BJ (cell line): ENCODE measurements at regions not wholly inside any gene's neighbourhood (a gene's known extent, or its start where the extent isn't known, plus 50 kb on each side); places are given as distances from the start of the nearest gene placed in this dataset.

Source experiments
- CTCF ChIA-PET: fragments of 350-600 bp; formaldehyde crosslinking; extraction: SDS; loops from one replicate; lab custom pipeline; 2021; ENCODE audit warnings: antibody characterized with exemption, inconsistent platforms; lab: Yijun Ruan, JAX
- POLR2A ChIA-PET: fragments of 300-600 bp; sonication (Branson Sonifier 250); formaldehyde crosslinking; extraction: SDS; loops from one replicate; lab custom pipeline; 2021; ENCODE audit warnings: antibody characterized with exemption; lab: Charles Lee
- DNase-seq: peaks from one replicate; pipeline ENCODE4 v3.0.0-alpha.2; 2011; ENCODE audit warnings: low read depth
- H3K27me3 ChIP-seq: 2 replicates; pipeline ENCODE4 v1.6.0; 2011; ENCODE audit warnings: low read length; ENCODE audit not compliant: control insufficient read depth, insufficient read depth
- H3K36me3 ChIP-seq: 2 replicates; pipeline ENCODE4 v1.5.1; 2011; ENCODE audit warnings: low read length; ENCODE audit not compliant: control insufficient read depth, insufficient read depth
- H3K4me3 ChIP-seq: 2 replicates; pipeline ENCODE4 v1.5.1; 2011; ENCODE audit warnings: low read depth, mild to moderate bottlenecking, control low read depth, low read length
- CTCF ChIP-seq: IDR thresholded peaks from 2 replicates; pipeline ENCODE4 v1.5.1; 2011; ENCODE audit warnings: low read depth, mild to moderate bottlenecking, control low read depth, inconsistent platforms, low read length, moderate library complexity; ENCODE audit not compliant: insufficient read depth

- no peak overlapping the region for H3K4me3 ChIP-seq
- CTCF ChIA-PET, result interaction anchor here (0.6 kb wide), 1 partner anchor 36 kb away, joined by 3 read pairs; no protein-coding TSS in a partner anchor
- POLR2A ChIA-PET, result no interaction called here
- DNase-seq, result no peak
- no peaks in the 10 kb centered on the region for H3K36me3 ChIP-seq
- no peak for TF ChIP-seq CTCF
- H3K27me3 ChIP-seq, result no peaks in the 10 kb centered on the region
Measured at GRCh38 chr6:54578261-54578660, 268.3 kb upstream of the FAM83B start.

GRCh38 chr6:54579011-54579410, 267.6 kb upstream of the FAM83B start:
- Histone ChIP-seq H3K4me3 (no peak overlapping the region), H3K36me3 (no peaks in the 10 kb centered on the region), H3K27me3 (no peaks in the 10 kb centered on the region)
- ChIA-PET POLR2A (interaction anchor here (0.5 kb wide), 1 partner anchor 297 kb away, joined by 3 read pairs; no protein-coding TSS in a partner anchor), CTCF (no interaction called here)
- no peak for TF ChIP-seq CTCF
- peak; percentile 60 for DNase-seq

GRCh38 chr6:54586251-54586650, 260.3 kb upstream of the FAM83B start:
- no peak for TF ChIP-seq CTCF

GRCh38 chr6:54587277-54587676, 259.3 kb upstream of the FAM83B start:
- no peak for DNase-seq
- TF ChIP-seq CTCF, result no peak
- ChIA-PET POLR2A (no interaction called here), CTCF (no interaction called here)
- H3K4me3 ChIP-seq, result no peak overlapping the region
- H3K36me3 ChIP-seq, result no peaks in the 10 kb centered on the region
- H3K27me3 ChIP-seq, result no peaks in the 10 kb centered on the region

More at GRCh38 chr6:54586251-54586650, 260.3 kb upstream of the FAM83B start:
- DNase-seq, result peak; percentile 70
- H3K27me3 ChIP-seq, result no peaks in the 10 kb centered on the region
- no peak overlapping the region for H3K4me3 ChIP-seq
- CTCF ChIA-PET, result no interaction called here
- POLR2A ChIA-PET, result no interaction called here
- H3K36me3 ChIP-seq, result no peaks in the 10 kb centered on the region

GRCh38 chr6:54588176-54588575, 258.4 kb upstream of the FAM83B start:
- ChIA-PET POLR2A (no interaction called here), CTCF (interaction anchor here (1.0 to 1.1 kb wide), 2 partner anchors 11 to 602 kb away, joined by 3 read pairs; no protein-coding TSS in a partner anchor)
- no peak overlapping the region for H3K4me3 ChIP-seq
- no peaks in the 10 kb centered on the region for H3K27me3 ChIP-seq
- H3K36me3 ChIP-seq, result no peaks in the 10 kb centered on the region
- TF ChIP-seq CTCF, result no peak
- no peak for DNase-seq
